ENCODE measurements at regions not wholly inside any gene's neighbourhood (a gene's known extent, or its start where the extent isn't known, plus 50 kb on each side); places are given as distances from the start of the nearest gene placed in this dataset.

DNA sequence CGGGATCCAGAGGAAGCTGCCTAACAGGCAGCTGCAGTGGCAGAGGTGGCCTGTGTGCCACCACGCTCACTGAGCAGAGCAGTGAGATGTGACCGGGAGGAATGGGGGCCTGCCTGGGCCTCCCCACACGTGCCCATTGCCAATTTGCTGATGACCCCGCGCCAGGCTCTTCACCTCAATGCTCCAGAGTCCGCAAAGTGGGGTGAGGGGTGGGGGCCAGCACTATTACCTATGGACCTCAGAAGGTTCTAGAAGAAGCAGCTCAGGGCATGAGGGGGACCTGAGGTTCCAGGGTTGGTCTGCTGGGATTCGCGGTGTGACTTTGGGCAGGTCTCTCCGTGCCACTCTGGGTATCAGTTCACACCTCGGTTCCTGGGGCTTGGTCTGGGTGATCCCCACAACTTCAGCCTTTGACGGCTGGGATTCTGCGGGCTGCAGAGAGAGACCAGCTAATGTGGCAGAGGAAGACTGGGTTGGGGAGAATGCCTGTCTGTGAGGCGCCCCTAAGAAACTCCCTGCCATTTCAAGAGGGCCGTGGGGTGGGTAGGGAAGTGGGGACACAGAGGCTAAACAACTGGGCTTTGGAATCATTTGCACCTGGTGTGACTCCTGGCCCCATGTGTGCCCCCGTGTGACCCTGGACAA, 231.0 kb upstream of the MVB12B start:
- no peak for DNase-seq (ENCODE audit: low read depth)

DNA sequence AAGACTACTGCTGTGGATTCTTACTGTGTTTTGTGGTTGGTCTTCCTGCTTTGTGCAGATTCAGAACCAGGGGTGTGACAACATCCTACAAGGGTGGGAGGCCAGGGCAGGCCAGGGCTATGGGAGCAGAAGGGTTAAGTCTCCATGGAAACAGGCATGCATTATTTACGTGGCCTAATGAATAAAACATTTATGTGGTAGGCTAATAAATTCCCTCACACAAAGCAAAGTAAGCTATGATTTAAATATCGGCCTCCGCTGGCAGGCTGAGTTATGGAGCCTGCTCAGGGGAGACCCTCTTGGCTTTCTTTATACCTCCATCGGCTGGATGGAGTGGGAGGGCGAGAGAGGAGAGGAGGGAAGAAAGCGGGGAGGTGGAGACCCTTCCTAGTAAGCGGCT, 230.3 kb upstream of the MVB12B start:
- no peak for DNase-seq (ENCODE audit: low read depth)

- DNase-seq (ENCODE audit: low read depth), result no peak
Measured at GRCh38 chr9:126097679-126098078, 228.9 kb upstream of the MVB12B start.

- DNase-seq (ENCODE audit: low read depth), result no peak
Measured at GRCh38 chr9:126106404-126106803, 220.2 kb upstream of the MVB12B start.

DNA sequence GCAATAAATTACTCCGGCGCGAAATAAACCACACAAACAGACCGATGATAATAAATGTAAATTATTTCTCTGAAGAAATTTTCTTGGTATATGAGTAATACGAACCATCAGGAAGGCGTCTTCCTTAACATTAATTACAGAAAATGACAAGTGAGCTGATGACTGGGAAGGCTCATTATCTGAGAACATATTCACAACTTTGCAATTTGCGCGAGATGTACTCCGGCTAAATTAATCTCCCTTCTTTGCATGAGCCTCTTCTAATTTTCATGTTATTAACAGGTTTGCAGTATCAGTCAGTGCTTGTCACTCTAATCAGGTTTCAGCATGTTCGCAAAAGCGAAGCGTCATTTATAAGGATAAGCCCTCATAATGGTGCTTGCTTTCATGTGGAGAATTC, 218.9 kb upstream of the MVB12B start:
- no peak for DNase-seq (ENCODE audit: low read depth)

DNA sequence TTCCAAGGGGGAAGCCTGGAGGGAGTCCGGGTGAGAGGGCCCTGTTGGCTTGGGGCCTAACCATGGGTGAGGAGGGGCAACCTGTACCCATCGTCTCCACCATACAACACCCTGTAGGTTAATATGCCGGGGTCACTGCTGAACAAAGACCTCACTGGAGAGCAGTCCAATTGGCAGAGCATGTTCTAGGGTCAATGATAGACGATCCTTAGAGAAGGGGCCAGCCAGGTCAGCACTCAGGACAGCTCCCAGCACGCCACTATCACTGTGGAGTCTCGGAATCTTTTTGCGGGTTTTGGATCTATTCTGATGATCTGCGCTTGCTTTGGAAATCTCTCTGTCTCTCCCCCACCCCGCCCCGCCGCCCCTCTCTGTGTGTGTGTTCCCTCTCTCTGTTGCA, 218.4 kb upstream of the MVB12B start:
- no peak for DNase-seq (ENCODE audit: low read depth)

DNA sequence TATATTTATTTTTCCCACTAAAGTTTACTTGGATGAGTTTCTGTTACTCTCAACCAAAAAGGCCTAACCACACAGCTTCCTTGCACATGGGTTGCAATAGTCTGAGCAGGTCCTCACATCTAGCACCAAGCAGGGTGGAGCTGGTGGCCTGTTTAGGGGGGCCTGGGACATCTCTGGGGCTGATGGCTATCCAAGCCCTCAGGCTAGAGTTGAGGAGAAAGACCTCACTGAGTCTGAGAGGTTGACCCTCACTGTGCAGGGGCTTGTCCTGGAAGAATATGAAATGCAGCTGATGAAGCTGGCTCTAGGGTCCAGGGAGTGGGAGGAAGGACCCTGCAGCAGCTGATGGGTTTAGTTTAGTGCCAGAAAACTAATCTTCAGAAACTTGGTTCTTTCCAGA, 217.1 kb upstream of the MVB12B start:
- no peak for DNase-seq (ENCODE audit: low read depth)

- no peak for DNase-seq (ENCODE audit: low read depth)
Measured at GRCh38 chr9:126111556-126111955, 215.1 kb upstream of the MVB12B start.

- DNase-seq (ENCODE audit: low read depth), result no peak
Measured at GRCh38 chr9:126112135-126112720, 214.4 kb upstream of the MVB12B start.

GRCh38 chr9:126113176-126113575, 213.5 kb upstream of the MVB12B start:
- DNase-seq (ENCODE audit: low read depth), result no peak

DNA sequence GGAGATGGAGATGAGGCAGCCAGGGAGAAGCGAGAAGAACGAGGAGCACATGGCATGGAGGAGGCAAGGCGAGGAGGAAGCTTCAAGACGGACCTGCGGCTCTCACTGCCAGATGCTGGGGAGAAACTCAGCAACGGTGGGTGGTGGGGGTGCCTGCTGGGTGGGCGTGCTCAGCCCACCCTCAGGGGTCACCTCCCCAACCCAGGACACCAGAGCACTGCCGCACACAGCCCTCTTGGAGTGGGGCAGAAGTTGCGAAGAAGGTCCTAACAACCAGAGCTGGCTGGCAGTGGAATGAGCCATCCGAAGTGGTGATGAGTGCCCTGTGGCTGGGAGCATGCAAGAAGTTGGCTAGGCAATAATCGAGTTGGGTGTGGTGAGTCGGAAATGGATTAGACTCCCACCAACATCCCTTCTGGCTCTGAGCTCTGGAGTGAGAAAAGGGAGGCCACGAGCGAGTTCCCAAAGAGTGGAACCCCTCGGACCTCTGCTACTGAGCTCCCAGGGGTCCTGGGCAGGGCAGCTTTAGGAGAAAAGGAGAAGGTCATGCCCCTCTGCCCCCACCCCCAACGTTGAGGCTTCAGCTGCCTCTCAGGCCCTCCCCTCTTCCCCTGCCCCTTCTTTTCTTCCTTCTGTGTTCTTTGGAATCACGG, 212.7 kb upstream of the MVB12B start:
- no peak for DNase-seq (ENCODE audit: low read depth)

DNA sequence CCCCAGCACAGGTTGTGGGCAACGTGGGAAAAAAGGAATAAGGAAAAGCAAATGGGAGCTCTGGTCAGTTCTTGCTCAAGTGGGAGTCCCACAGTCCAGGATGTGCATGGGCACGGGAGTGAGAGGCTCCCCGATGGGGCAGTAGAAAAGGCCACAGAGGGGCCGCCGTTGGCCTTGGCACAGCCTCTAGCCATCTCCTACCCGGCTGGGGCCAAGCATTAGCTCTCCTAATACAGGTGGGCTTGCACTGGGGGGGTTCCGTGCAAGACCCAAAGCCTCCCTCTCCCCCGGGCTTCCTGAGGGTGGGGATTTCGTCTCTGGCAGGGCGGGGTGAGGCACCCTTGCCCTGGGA, 212.2 kb upstream of the MVB12B start:
- DNase-seq (ENCODE audit: low read depth), result no peak

DNA sequence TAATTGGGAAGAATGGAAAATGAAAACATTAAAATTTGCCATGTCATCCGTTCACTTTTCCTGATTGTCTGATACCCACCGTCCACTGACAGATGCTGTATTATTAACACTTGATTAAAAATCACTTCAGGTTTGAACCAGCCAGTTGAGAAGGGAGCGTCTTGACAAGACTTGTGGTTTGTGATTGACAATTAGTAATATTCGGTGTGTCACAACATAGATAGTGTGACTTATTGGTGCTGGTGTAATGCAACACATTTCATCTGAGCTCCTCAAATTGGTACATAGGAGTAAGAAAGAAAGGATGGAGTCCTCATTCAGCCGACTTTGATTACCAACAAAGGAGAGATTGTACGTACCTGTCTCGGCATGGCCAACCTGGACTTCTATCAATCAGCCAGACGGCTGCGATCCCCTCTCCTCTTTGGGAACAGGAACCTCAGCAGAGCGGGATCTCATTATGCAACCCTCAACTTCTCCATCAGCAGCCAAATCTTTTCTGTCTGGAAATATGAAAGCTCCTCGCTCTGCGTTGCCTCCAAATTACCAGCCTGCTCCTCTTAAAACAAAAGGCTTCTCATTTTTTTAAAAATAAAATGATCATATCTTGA, 211.7 kb upstream of the MVB12B start:
- no peak for DNase-seq (ENCODE audit: low read depth)

GRCh38 chr9:126116351-126117157, 210.1 kb upstream of the MVB12B start:
- DNase-seq (ENCODE audit: low read depth), result no peak

GRCh38 chr9:126117158-126117425, 209.5 kb upstream of the MVB12B start:
- no peak for DNase-seq (ENCODE audit: low read depth)

DNA sequence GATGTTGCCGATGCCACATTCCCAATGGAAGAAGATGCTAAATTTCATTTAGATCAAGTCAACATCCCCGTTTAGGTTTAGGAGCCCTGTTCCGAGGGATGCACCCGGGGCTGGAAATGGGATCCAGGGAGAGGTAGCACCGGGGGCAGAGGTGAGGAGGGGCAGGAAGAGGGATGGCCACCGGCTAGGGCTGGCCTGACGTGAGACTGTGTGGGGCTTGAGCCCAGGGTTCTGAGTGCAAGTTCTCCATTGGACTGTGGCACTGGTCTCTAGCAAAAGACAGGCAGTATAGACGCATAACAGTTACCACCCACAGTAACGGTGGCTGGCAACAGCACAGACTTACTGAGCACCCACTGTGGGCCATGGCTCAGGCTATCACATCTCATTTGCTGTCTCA, 209.0 kb upstream of the MVB12B start:
- no peak for DNase-seq (ENCODE audit: low read depth)

DNA sequence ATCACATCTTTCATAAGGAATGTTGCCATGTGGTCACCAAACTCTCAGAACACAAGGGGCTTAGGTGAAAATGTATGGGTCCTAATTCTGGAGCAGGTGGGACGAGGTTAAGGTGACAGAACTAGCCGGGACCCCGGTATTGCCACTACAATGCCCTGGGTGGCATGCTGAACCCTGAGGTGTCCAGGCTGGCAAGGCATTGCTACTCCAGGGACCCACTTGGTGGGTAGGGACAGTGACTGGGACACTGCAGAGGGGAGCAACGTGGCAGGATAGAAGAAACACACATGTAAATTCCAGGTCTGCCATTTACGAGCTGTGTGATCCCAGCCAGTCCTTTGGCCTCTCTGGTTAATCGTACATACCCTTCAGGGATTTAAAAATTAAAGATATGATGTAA, 206.9 kb upstream of the MVB12B start:
- no peak for DNase-seq (ENCODE audit: low read depth)

DNA sequence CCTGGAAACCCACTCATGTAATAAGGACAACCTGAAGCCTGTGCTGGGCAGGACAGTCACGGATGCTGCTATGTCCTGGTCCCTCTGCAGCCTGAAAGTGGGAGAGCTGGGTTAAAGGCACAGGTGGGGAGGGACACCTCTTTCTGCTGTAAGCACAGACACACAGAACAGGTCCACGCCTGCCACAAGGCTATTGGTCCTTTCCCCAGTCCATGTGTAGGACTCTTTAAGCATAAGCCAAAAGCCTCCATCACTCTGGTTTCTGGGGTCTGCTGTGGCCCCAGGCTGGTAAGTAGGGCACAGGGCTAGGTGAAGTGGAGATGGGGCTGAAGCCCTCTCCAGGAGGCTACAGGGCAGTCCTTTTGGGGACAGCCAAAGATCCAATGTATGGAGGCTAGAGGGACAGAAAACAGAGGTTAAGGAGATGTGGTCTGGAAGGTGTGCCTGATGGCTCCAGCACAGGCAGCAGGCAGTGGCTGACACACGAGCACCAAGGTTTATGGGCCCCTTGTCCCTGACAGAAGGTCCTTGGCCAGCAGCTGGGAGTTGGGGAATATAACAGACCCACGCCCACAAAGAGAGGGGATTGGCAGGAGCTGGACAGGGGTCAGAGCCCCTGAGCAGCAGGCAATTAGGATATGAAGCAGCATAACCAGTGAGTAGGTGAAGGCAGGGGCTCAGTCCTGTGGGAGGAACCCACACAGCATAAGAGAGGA, 203.6 kb upstream of the MVB12B start:
- DNase-seq (ENCODE audit: low read depth), result no peak

- no peak for DNase-seq (ENCODE audit: low read depth)
Measured at GRCh38 chr9:126123927-126124326, 202.7 kb upstream of the MVB12B start.

DNA sequence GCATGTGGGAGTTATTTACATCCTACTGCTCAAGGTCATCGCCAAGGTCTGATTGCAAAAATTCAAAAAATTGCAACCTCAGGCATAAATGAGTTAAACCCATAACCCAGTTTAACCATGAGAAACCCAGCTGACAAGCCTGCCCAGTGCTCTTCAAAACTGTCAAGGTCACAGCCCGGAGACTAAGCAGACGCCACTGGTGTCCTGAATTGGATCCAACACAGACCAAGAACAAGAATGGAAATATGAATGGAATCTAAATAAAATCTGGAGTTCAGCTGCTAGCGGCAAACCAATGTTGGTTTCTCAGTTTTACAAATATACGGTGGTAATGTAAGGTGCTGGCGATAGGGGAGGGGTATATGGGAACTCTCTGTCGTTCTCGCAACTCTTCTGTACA, 201.5 kb upstream of the MVB12B start:
- no peak for DNase-seq (ENCODE audit: low read depth)

DNA sequence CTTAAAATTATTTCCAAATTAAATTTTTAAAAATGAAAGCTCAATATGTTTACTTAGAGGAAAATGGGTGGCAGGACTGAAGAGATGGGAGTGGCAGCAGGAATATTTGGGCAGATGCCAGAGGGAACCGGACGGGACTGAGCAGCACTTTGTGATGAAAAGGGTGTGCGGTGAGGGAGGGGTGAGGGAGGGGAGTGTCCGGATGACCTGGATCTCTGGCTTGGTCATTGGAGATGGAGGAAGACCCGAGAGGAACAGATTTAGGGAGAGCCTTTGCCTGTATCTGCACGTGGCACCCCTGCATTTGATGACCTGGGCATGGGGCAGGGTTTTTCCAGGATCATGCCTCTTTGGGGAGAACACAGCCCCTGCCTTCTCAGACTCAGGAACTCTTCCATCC, 201.1 kb upstream of the MVB12B start:
- no peak for DNase-seq (ENCODE audit: low read depth)

GRCh38 chr9:126125992-126126409, 200.6 kb upstream of the MVB12B start:
- DNase-seq (ENCODE audit: low read depth), result no peak

All from activated T-cell treated with anti-CD3 and anti-CD28 coated beads for 1 hour (primary cell).